ENCODE measurements at regions not wholly inside any gene's neighbourhood (a gene's known extent, or its start where the extent isn't known, plus 50 kb on each side); places are given as distances from the start of the nearest gene placed in this dataset.

DNA sequence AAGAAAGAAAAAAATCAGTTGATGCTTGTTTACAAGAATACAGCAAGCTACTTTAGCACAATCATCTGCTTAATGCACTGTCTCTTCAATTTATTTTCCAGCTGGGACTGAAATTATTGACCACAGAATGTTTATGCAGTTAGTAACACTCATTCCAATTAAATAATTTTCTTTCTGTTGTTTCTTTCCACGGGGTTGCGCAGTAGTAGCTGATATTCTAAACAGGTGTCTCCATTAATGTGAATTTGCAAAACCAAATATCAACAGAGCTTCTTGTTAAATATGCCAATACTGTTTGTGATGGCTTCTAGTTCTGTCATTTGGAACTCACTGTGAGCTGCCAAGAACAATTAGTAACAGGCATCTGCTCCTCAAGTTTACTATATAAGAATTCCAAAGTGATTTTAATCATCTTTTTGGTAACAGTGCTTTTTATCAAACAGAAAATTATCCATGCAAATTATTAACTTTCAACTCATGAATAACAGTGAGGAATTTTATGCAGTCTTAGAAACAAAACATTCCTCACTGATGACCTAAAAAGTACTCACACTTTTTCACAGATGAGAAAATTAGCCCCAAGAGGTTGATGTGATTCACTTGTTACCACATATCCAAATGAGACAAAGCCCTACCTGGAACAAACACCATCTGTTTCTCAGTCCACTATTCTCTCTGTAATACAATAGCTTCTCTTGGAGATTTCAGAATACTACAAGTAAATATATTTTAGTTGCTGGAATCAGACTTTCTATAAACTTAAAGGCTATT lies 567.6 kb upstream of the RGMB start:
- Histone ChIP-seq H3K36me3 (no peaks in the 10 kb centered on the region), H3K4me3 (no peak overlapping the region), H3K4me1 (no peaks in the 10 kb centered on the region), H3K27me3 (ENCODE audit: low read depth) (no peaks in the 10 kb centered on the region), H3K9me3 (replicated peaks) (no peaks in the 10 kb centered on the region), H3K27ac (replicated peaks) (no peak overlapping the region)
- TF ChIP-seq, protein P1, sequence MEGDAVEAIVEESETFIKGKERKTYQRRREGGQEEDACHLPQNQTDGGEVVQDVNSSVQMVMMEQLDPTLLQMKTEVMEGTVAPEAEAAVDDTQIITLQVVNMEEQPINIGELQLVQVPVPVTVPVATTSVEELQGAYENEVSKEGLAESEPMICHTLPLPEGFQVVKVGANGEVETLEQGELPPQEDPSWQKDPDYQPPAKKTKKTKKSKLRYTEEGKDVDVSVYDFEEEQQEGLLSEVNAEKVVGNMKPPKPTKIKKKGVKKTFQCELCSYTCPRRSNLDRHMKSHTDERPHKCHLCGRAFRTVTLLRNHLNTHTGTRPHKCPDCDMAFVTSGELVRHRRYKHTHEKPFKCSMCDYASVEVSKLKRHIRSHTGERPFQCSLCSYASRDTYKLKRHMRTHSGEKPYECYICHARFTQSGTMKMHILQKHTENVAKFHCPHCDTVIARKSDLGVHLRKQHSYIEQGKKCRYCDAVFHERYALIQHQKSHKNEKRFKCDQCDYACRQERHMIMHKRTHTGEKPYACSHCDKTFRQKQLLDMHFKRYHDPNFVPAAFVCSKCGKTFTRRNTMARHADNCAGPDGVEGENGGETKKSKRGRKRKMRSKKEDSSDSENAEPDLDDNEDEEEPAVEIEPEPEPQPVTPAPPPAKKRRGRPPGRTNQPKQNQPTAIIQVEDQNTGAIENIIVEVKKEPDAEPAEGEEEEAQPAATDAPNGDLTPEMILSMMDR (IDR thresholded peaks at IDR 0.05; ENCODE audit: borderline replicate concordance): no peak
- DNase-seq: no peak
- intact Hi-C loops (cut with micrococcal nuclease): no loop called here

GRCh38 chr5:98206566-98206965 lies 566.9 kb upstream of the RGMB start:
- TF ChIP-seq, protein P1 (IDR thresholded peaks at IDR 0.05; ENCODE audit: borderline replicate concordance): no peak
- H3K27ac ChIP-seq (replicated peaks): no peak overlapping the region
- no peaks in the 10 kb centered on the region for H3K36me3 ChIP-seq
- H3K9me3 ChIP-seq (replicated peaks): no peaks in the 10 kb centered on the region
- no peaks in the 10 kb centered on the region for H3K4me1 ChIP-seq
- H3K4me3 ChIP-seq: no peak overlapping the region
- DNase-seq: no peak
- intact Hi-C loops (cut with micrococcal nuclease): no loop called here
- H3K27me3 ChIP-seq (ENCODE audit: low read depth): no peaks in the 10 kb centered on the region

- H3K9me3 ChIP-seq (replicated peaks): no peaks in the 10 kb centered on the region
- H3K4me3 ChIP-seq: no peak overlapping the region
- H3K4me1 ChIP-seq: no peaks in the 10 kb centered on the region
- H3K27ac ChIP-seq (replicated peaks): no peak overlapping the region
- no peak for DNase-seq
- no peaks in the 10 kb centered on the region for H3K36me3 ChIP-seq
- intact Hi-C loops (cut with micrococcal nuclease): no loop called here
- H3K27me3 ChIP-seq (ENCODE audit: low read depth): no peaks in the 10 kb centered on the region
- TF ChIP-seq, protein P1 (IDR thresholded peaks at IDR 0.05; ENCODE audit: borderline replicate concordance): no peak
Observed at GRCh38 chr5:98209418-98209817, 564.0 kb upstream of the RGMB start.

DNA sequence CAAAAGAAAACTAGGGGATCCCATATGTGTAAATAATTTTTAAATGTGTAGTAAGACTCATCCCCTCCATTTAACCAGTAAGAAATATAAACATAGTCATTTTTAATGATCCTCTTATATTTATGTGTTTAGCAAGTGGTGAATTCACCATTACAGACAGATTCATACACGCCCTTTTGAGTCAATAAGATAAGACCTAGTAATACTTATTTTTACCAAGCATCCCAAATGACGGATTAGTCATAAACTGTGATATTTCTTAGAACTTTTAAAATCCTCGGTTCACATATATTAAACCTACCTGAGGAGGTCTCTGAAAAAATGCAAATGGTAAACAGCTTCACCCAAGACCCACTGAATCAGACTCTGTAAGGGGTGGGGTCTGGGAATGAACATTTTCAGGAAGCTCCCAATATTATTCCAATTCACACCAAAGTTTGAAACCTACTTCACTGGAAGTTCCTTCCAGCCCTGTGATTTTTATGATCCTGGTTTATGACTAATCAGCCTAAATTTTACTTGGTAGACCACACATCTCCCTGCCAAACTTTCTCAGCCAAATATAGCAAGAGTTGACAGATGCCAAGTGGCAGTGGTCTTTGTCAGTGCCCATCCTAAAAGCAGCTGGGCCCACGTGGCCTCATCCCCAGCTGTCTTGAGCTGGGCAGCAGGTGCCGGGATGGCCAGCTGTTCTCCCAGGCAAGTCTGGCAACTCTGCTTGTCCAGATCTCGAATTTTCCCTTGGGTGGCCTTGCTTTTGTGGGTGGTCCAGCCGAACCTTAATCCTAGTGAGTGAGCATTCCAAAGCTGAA lies 559.0 kb upstream of the RGMB start:
- TF ChIP-seq, protein P1 (IDR thresholded peaks at IDR 0.05; ENCODE audit: borderline replicate concordance): no peak
- no peaks in the 10 kb centered on the region for H3K4me1 ChIP-seq
- intact Hi-C loops (cut with micrococcal nuclease): no loop called here
- DNase-seq: peak; percentile 17
- no peaks in the 10 kb centered on the region for H3K9me3 ChIP-seq (replicated peaks)
- H3K27ac ChIP-seq (replicated peaks): no peak overlapping the region
- H3K4me3 ChIP-seq: no peak overlapping the region
- no peaks in the 10 kb centered on the region for H3K27me3 ChIP-seq (ENCODE audit: low read depth)
- H3K36me3 ChIP-seq: no peaks in the 10 kb centered on the region

- Histone ChIP-seq H3K4me1 (no peaks in the 10 kb centered on the region), H3K27ac (replicated peaks) (no peak overlapping the region), H3K9me3 (replicated peaks) (peaks cover 2% of the 10 kb centered on the region), H3K4me3 (no peak overlapping the region), H3K36me3 (no peaks in the 10 kb centered on the region), H3K27me3 (ENCODE audit: low read depth) (no peaks in the 10 kb centered on the region)
- TF ChIP-seq, protein P1 (IDR thresholded peaks at IDR 0.05; ENCODE audit: borderline replicate concordance): no peak
- intact Hi-C loops (cut with micrococcal nuclease): no loop called here
- no peak for DNase-seq
Observed at GRCh38 chr5:98217138-98217537, 556.3 kb upstream of the RGMB start.
